OCI-LY1 (cell line): ENCODE measurements at regions not wholly inside any gene's neighbourhood (a gene's known extent, or its start where the extent isn't known, plus 50 kb on each side); places are given as distances from the start of the nearest gene placed in this dataset.

Experiments used
- EZH2 ChIP-seq: fragments of 200-600 bp; sonication (generic), shearing (Covaris generic); IDR thresholded peaks from 2 replicates; pipeline ENCODE4 v1.8.0; 2017; ENCODE audit warnings: borderline replicate concordance, mixed run types, mild to moderate bottlenecking, antibody characterized with exemption, low read length, moderate library complexity, mixed read lengths
- TF ChIP-seq, protein P1 (sequence below): fragments of 200-600 bp; sonication (generic), shearing (Covaris generic); IDR thresholded peaks from 2 replicates; pipeline ENCODE4 v1.5.1; 2017; ENCODE audit warnings: mild to moderate bottlenecking, antibody characterized with exemption, low read length, moderate library complexity, mixed read lengths

GRCh38 chr14:55840821-55841220 lies 260.8 kb downstream of the KTN1 start:
- TF ChIP-seq, protein P1, sequence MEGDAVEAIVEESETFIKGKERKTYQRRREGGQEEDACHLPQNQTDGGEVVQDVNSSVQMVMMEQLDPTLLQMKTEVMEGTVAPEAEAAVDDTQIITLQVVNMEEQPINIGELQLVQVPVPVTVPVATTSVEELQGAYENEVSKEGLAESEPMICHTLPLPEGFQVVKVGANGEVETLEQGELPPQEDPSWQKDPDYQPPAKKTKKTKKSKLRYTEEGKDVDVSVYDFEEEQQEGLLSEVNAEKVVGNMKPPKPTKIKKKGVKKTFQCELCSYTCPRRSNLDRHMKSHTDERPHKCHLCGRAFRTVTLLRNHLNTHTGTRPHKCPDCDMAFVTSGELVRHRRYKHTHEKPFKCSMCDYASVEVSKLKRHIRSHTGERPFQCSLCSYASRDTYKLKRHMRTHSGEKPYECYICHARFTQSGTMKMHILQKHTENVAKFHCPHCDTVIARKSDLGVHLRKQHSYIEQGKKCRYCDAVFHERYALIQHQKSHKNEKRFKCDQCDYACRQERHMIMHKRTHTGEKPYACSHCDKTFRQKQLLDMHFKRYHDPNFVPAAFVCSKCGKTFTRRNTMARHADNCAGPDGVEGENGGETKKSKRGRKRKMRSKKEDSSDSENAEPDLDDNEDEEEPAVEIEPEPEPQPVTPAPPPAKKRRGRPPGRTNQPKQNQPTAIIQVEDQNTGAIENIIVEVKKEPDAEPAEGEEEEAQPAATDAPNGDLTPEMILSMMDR: no peak
- no peak for TF ChIP-seq EZH2
